ENCODE measurements at regions not wholly inside any gene's neighbourhood (a gene's known extent, or its start where the extent isn't known, plus 50 kb on each side); places are given as distances from the start of the nearest gene placed in this dataset.

GRCh38 chr15:94535298-94536048 lies 304.1 kb downstream of the MCTP2 start:
- no peak for TF ChIP-seq POLR2A (IDR thresholded peaks at IDR 0.05; ENCODE audit: low read depth, low read length)
- no peak for DNase-seq (ENCODE audit: insufficient read length, low spot score)
- FAIRE-seq = no peak

DNA sequence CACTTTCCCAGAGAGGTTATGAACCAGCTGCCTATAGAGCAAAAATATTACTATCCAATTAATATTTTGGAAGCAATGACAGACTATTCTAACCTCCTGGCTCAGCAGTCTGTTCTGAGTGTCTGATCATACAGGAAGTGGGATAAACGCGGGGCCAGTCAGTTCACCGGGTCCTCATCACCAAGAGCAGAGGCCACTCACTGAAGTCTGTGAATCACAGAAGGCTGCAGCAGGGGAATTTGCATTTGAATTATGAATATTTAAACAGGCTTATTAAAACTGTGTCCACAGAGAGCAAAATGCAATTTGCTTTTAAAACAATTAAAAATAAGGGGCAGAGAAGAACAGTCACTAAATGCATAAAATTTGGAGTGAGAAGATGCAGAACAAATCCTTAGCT lies 305.2 kb downstream of the MCTP2 start:
- FAIRE-seq = no peak
- TF ChIP-seq POLR2A (IDR thresholded peaks at IDR 0.05; ENCODE audit: low read depth, low read length) = no peak
- no peak for DNase-seq (ENCODE audit: insufficient read length, low spot score)

GRCh38 chr15:94538280-94538679 lies 306.9 kb downstream of the MCTP2 start:
- FAIRE-seq = no peak
- no peak for DNase-seq (ENCODE audit: insufficient read length, low spot score)
- TF ChIP-seq POLR2A (IDR thresholded peaks at IDR 0.05; ENCODE audit: low read depth, low read length) = no peak

GRCh38 chr15:94542391-94542790 lies 311.0 kb downstream of the MCTP2 start:
- DNase-seq (ENCODE audit: insufficient read length, low spot score) = no peak
- FAIRE-seq = no peak

GRCh38 chr15:94546808-94547207 lies 315.4 kb downstream of the MCTP2 start:
- TF ChIP-seq POLR2A (IDR thresholded peaks at IDR 0.05; ENCODE audit: low read depth, low read length) = no peak
- no peak for DNase-seq (ENCODE audit: insufficient read length, low spot score)
- no peak for FAIRE-seq

More at GRCh38 chr15:94542391-94542790, 311.0 kb downstream of the MCTP2 start:
- TF ChIP-seq POLR2A (IDR thresholded peaks at IDR 0.05; ENCODE audit: low read depth, low read length) = no peak

- no peak for DNase-seq (ENCODE audit: insufficient read length, low spot score)
- FAIRE-seq = no peak
- TF ChIP-seq POLR2A (IDR thresholded peaks at IDR 0.05; ENCODE audit: low read depth, low read length) = no peak
Observed at GRCh38 chr15:94547711-94548110, 316.4 kb downstream of the MCTP2 start.

DNA sequence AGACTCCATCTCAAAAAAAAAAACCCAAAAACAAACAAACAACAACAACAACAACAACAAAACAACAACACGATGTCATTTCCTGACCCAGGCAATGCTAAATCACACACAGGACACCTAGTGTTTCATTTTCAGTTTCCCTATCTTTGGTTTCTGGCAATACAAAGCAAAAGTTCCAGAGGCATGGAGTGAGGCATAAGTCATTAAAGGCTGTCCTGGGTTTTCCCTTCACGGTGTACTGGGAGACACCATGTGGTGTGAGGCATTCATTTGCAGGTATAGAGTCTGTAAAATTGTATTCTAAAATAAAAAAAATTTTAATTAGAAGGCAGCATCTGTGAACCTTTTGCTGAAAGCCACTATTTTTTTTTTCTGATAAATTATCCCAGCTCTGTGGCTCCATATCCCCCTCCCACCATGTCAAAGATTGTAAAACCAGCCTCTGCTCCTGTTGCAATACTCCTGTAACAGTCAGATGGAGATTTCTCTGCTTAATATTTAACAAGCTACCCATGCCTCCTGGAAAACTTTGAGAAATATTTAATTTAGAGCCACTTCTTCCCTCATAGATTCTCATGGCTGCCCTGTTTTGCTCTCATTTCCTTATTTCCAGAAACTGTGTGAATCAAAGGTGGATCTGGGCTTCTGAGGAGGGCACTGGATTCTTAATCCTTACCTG lies 324.6 kb downstream of the MCTP2 start:
- DNase-seq (ENCODE audit: insufficient read length, low spot score) (no peak), FAIRE-seq (no peak)
- TF ChIP-seq POLR2A (IDR thresholded peaks at IDR 0.05; ENCODE audit: low read depth, low read length) = no peak

GRCh38 chr15:94561036-94561689 lies 329.8 kb downstream of the MCTP2 start:
- no peak for TF ChIP-seq POLR2A (IDR thresholded peaks at IDR 0.05; ENCODE audit: low read depth, low read length)
- DNase-seq (ENCODE audit: insufficient read length, low spot score) (no peak), FAIRE-seq (no peak)

DNA sequence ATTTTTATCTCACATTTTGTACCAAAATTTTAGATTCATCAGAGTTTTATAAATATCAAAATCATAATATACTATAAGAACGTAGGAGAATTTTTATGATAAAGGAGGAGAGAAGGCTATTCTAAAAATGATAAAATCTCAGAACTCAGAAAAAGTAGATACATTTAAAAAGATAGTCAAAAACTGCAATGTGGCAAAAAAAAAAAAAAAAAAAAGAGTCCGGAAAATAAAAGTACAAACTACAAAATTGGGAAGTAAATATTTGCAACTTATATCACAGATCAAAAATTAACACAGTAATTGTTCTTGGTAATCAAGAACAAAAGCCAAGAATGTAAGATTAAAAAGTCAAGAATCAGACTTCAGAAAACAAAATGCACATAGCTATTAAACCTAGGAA lies 332.1 kb downstream of the MCTP2 start:
- TF ChIP-seq POLR2A (IDR thresholded peaks at IDR 0.05; ENCODE audit: low read depth, low read length) = no peak
- DNase-seq (ENCODE audit: insufficient read length, low spot score) (no peak), FAIRE-seq (no peak)

GRCh38 chr15:94576889-94577533 lies 345.6 kb downstream of the MCTP2 start:
- DNase-seq (ENCODE audit: insufficient read length, low spot score) (peak; percentile 6), FAIRE-seq (no peak)
- no peak for TF ChIP-seq POLR2A (IDR thresholded peaks at IDR 0.05; ENCODE audit: low read depth, low read length)

DNA sequence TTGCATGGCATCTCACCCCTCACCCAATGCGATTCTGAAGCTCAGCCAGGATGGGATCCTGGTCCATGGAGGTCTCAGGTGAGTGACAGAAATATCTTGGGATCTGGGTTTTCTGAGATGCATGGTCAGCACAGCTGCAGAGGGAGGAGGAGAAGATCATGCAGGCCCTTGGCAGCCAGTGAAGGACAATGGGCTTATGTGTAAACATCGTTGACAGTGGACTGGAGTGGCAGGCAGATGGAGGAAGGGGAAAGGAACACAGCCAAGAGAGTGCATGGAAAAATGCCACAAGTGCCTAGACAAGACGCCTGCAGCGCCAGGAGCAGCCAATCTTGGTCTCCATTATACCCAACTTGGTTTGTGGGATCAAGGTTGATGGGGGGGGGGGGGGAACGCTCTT lies 347.9 kb downstream of the MCTP2 start:
- TF ChIP-seq POLR2A (IDR thresholded peaks at IDR 0.05; ENCODE audit: low read depth, low read length) = no peak
- FAIRE-seq (no peak), DNase-seq (ENCODE audit: insufficient read length, low spot score) (no peak)

DNA sequence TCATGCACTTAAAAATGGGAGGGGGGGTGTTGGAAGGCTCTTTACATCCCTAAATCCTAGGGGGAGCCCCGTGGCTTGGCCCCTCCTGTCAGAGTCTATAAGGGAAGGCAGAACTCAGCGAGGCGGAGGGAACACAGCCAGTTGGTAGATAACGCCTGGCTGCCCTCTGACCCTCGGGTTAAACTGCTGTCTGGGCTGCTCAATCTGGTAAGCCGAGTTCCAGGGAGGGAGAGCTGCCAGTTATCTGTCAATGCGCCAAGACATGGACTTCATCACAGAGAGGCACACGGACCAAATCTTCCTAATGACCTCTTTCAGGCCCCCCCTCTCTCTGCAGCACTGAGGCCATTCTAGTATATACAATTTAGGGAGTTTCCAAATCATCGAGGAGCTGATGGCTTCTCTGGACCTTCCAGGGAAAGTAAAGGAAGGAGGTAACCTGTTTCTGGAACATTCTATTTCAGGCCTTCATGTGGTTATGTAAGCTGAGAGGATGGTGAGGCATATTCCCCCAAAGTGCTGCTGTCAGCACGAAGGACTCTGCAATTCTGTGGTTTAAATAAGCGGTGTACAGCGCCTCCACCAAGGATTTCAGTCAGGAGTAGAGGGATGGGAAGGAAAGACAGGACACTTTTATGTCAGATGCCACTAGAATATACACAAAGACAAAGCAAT lies 349.0 kb downstream of the MCTP2 start:
- FAIRE-seq = no peak
- TF ChIP-seq POLR2A (IDR thresholded peaks at IDR 0.05; ENCODE audit: low read depth, low read length) = no peak

GRCh38 chr15:94582368-94582767 lies 351.0 kb downstream of the MCTP2 start:
- DNase-seq (ENCODE audit: insufficient read length, low spot score) = no peak
- no peak for FAIRE-seq
- no peak for TF ChIP-seq POLR2A (IDR thresholded peaks at IDR 0.05; ENCODE audit: low read depth, low read length)

More for the DNA sequence above, 349.0 kb downstream of the MCTP2 start:
- no peak for DNase-seq (ENCODE audit: insufficient read length, low spot score)
